GM23248 (cell line): ENCODE measurements at regions not wholly inside any gene's neighbourhood (a gene's known extent, or its start where the extent isn't known, plus 50 kb on each side); places are given as distances from the start of the nearest gene placed in this dataset.

ENCODE experiments used
- EZH2 ChIP-seq: fragments of 200-600 bp; sonication (generic); IDR thresholded peaks from 2 replicates; pipeline ENCODE4 v1.6.1; 2018; ENCODE audit warnings: antibody characterized with exemption, mild to moderate bottlenecking; ENCODE audit not compliant: insufficient read depth, poor library complexity, severe bottlenecking
- EZH2phosphoT487 ChIP-seq: fragments of 200-600 bp; sonication (generic); IDR thresholded peaks from 2 replicates; pipeline ENCODE4 v1.6.1; 2018; ENCODE audit warnings: antibody characterized with exemption, moderate library complexity, mild to moderate bottlenecking, low read depth; ENCODE audit not compliant: insufficient read depth

- no peak for TF ChIP-seq EZH2phosphoT487
- TF ChIP-seq EZH2, result no peak
Measured at GRCh38 chr20:60359010-60359409, 400.8 kb downstream of the CDH26 start.
